GM18868 (cell line): ENCODE measurements at regions not wholly inside any gene's neighbourhood (a gene's known extent, or its start where the extent isn't known, plus 50 kb on each side); places are given as distances from the start of the nearest gene placed in this dataset.

Source experiments
- ATAC-seq: cut with Tn5 transposase; IDR thresholded peaks from one replicate; pipeline ENCODE4 v1.9.1; 2021; ENCODE audit warnings: mild to moderate bottlenecking, moderate library complexity; ENCODE audit not compliant: unreplicated experiment

DNA sequence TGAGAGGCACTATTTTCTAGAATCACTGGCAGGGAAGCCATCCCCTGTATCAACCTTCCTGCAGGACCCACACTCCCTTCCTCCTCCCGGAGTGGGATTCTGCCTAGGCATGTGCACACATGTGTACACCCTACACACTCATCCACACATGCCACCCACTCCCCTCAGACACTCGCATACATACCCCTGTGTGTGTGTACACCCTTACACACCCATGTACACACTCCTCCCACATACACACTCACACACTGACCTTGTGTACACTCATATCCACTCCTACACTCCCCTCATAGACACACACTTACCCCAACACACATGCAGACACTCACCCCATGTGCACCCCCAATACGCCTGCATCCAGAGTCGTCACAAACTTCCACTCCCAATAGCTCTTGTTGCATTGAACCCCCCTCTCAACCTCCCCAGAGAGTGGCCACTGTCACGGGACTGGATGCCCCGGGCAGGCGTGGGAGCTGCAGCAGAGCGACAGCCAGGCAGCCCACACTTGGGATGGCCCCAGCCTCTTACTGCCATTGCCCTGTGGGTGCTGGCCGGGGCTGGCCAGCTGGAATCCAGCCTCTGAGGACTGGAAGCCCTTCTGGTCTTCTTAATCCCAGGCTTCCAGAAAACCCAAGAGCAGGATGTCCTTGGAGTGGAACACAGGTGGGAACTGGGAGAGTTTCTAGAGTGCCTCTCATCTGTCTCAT is 251.0 kb downstream of the LOXHD1 start:
- no peak for ATAC-seq

DNA sequence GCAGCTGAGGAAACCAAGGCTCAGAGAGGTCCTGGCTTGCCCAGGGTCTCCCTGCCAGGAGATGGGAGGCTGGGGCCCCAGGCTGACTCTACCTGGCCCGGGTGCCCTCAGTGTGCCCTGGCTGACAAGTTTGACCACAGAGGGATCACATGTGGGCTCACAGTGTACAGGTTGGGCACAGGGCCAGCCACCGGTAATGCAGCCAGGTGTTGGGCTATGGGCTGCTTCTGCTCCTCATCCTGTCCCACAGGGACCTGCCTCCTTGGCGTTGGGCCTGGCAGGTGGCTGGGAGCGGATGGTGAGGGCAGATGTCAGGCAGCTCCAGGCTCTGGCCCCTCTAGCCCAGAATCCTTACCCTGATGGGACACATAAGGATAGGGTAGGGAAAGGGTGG is 250.5 kb downstream of the LOXHD1 start:
- no peak for ATAC-seq

DNA sequence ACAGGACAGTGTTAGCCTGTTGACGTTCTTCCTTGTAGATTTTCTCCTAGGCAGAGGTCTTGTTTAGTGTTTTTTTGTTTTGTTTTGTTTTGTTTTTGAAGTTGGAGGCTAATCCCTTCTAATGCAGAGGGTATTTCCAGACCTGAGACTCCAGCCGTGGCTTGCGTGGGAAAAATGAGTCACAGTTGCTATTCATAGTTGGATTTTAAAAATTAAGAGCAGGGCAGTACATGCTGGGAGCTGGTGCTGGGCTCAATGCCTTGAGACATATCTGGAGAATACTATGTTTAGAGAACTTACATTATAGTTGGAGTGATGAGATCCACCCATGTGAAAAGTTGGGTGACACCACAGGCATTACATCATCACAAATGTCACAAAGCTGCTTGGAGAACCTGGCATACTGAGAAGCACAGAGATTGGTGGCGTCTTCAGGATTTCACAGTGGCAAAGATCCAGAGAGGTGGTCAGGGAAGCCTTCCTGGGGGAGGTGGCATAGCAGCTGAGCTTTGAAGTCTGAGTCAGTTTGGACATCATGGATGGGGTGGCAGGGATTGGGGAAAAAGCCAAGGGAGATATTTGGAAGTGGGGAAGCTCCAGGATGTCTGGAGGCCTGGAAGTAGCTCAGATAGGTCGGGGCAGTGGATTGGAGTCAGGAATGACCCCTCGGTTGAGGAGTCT is 249.4 kb downstream of the LOXHD1 start:
- no peak for ATAC-seq

DNA sequence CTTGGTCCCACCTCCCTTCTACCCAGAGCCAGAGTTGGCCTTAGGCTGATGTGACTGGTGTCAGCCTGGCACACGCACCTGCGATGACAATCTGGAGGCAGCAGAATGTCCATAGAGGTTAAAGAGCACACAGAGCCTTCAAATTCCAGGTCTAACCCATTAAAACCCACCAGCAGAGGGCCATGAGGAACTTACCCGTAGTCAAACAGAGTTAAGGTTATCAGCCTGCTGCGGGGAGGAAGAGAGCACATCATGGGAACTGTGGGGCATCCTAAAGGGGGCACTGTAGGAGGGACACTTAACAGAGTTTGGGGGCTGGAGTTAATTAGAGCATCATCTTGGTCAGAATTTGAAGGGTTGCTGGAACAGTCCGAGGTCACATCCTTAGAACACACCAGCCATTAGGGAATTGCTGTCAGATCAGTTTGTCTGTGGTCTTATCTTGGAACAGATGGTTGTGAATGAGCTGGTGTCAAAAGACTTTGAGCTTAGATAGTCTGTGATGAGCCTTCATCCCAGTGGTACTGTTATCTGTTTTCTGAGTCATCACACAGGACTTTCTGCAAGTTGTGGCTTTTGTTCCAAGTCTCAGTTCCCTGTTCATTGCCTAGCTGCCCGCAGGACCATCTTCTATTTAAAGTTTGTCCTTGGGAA is 248.6 kb downstream of the LOXHD1 start:
- ATAC-seq: no peak

DNA sequence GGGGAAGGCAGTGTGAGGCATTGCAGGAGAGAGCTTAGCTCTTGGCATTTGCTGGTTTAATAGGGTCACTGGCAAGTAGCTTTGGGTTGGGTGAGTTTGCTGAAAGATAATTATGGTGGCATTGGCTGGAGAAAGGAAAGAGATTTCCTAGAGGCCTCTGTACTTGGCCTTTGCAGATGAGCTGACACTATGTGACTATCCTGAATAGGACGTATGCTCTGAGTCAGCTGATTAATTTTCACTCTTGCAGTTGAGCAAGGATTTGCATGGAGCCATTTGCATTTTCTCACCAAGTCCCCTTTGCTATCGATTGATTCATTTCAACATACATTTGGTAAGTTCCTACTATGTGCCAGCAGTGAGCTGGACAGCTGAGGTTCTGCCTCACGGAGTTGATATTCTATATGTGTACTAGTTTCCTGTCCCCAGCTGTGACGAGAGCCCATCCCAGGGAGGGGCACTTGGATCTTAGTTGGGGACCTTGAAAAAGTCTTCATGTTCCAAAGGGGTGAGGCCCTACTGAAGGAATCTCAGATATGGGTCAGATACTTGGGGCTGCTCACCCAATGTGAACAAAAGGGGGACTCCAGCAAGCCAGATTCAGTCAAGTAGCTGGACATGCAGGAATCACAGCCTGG is 245.7 kb downstream of the LOXHD1 start:
- ATAC-seq: no peak

DNA sequence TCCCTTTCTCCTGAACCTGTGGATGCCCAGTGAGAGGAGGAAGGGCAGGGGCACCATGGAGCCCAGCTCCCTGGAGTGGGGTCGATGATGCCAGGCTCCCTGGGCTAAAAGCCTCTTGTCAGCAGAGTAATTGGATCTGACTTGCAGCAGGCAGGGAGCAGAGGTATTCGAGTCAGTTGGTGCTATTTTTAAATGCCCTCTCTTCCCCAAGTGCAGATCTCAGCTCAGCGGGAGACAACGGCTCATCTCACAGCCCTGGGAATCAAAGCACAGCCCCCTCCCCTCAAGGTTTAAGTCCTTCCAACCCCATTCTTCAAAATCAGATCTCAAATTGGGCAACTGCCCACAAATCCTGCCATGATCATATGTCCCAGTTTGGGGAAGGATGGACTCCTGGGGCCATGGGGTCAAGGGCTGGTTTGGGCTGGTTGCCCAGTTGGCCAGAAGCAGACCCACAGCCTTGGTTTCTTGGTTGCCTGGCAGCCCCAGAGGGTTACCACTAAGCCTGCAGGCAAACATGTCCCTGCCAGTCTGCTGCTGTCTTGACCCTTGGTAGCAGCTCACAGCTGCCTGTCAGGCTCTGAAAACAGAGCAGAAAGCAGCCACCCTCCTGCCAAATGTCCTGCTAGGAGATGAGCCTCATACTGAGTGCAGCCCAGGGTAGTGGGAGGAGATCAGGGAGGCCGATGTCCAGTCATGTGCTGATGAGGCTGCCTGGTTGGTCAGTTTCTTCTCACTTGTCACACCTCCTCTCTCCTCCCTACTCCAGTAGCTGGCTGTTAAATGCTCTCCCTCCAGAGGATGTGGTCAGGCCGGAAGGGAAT is 244.9 kb downstream of the LOXHD1 start:
- no peak for ATAC-seq

DNA sequence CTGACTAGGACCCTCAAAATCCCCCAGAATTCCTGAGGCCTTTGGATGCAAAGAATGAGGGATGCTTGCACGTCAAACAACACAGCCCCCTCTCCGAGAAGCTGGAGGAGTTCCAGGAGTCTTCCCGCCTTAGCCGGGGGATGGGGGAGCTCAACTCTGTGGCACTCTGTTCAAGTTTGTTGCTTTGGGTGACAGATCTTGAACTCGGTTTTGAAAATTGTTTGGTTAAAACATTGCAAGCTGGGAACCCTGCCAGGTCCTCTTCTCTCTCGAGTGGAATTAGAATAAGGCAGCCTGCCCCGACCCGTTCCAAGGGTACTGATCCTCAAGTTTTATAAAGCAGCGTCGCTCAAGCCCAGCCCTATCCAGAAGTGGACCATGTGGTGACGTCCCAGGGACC is 244.1 kb downstream of the LOXHD1 start:
- no peak for ATAC-seq

DNA sequence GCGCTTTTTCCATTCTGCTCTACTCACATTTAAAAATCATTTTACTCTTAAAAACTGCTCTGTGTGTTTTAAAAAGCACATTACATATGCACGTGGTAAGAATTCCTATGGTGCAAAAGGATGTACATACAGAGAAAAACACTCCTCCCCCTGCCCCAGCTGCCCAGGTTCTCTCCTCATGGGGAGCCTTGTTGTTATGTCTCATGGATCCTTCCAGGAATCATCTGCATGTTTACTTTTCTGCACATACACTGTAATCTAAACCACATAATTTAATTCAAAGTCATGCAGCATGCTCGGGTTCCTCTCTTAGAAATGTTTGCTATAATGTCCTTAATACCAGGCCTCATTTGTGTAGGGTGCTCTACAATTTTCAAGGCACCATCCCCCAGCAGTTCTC is 243.3 kb downstream of the LOXHD1 start:
- ATAC-seq: no peak

DNA sequence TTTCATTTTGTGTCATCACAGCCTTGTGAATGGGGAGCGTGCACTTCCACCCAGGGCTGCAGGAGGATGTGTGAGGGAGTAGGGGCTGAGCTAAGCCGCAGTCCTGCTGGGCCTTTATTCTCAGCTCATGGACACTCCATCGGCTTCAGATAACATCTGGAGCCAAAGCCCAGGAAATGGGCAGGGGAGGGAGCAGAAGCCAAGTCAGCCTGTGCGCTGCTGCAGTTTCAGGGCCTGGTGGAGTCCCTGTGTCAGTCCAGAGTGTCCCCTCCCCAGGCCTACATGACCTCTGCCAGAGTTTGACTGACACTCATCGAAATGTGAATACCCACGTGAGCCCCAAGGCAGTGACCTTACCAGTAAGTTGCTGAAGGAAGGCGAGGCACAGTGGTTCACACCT is 242.2 kb downstream of the LOXHD1 start:
- ATAC-seq: no peak

DNA sequence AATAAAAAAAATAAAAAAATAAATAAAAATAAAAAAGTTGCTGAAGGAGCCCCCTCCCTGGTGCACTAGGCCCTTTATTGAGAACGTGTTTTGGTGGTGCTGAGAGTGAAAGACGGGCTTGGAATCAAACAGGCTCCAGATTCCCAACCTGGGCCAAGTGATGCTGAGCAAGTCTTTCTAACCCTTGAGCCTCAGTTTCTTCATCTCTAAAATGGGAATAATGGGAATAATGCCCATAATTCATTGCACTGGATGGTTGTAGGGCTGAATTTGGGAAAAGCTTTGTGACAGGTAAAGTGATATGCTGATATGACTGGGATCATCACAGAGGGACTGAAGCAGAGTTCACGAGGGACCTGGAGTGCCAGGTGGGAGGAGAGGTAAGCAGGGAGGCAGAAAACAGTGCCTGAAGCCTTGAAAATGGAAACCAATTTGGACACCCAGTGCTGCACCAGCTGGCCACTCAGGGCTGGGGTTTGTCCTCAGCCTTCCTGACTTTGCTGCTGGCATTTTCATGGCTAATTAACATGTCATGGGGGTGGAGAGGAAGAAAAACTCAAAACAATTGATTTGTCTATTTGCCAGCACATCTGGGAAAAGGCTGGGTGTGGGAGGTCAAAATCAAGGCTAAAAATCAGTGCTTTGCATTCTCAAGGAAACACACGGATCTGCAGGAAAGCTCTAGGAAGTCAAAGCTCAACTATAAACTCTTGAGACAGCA is 241.3 kb downstream of the LOXHD1 start:
- ATAC-seq: no peak

DNA sequence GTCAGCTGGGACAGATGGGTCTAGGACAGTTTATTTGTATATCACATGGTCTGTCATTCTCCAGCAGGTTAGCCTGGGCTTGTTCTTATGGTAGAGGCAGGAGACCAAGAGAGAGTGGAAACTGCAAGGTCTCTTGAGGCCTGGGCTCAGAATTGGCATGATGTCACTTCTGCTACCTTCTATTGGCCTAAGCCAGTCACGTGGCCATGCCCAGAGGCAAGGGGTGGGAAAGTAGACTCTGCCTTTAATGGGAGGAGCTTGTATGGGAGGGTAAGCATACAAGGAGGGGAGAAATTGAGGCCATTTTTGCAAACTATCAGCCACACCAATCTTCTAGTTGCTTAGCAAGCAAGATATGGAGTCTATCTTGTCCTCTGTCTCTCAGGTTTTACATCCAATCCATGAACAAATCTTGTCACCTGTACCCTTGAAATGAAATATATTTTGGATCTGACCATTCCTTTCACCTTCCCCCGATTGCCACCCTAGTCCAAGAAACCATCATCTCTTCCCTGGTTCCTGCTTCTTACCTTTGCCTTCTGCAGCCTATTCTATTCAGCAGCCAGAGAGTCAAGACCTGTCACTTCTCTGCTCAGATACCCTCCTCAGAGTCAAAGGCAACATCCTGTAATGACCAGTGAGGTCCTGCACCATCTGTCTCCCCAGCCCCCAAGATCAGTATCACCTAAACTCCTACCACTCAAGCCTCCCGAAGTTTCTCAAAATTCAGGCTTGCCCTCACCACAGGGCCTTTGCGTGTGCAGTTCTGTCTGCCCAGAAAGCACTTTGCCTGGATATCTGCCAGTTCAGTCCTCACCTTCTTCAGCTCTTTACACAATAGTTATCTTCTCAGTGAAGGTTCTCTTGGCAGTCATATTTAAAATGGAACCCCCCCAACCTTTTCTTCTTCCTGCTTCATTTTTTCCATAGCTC is 240.0 kb downstream of the LOXHD1 start:
- peak; percentile 76 for ATAC-seq

DNA sequence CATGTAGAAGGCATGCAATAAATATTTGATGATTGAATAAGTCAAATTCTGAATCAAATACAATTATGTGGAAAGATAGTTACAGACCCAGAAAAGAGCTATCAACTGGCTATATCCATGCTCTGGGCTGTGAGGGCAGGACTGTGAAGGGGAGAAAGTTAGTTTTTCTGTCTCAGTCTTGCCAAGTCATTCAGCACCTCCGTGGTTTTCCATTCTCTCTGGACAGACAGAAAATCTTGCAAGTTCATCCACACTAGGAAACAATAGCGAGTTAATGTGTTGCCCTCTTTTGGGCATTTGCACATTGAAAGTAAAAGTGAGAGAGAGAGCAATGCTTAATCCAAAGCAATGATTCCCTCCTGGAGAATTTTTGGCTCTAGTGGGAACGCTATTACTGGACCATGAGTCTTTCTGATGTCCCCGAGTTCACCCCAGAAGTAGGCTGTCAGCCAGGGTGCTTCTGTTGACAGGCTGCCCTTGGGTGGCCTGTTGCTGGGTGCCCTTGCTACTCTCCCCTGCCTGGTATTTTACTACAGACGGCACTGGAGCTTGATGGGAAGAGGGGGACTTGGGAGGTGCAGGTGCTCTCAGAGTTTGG is 238.3 kb downstream of the LOXHD1 start:
- no peak for ATAC-seq

DNA sequence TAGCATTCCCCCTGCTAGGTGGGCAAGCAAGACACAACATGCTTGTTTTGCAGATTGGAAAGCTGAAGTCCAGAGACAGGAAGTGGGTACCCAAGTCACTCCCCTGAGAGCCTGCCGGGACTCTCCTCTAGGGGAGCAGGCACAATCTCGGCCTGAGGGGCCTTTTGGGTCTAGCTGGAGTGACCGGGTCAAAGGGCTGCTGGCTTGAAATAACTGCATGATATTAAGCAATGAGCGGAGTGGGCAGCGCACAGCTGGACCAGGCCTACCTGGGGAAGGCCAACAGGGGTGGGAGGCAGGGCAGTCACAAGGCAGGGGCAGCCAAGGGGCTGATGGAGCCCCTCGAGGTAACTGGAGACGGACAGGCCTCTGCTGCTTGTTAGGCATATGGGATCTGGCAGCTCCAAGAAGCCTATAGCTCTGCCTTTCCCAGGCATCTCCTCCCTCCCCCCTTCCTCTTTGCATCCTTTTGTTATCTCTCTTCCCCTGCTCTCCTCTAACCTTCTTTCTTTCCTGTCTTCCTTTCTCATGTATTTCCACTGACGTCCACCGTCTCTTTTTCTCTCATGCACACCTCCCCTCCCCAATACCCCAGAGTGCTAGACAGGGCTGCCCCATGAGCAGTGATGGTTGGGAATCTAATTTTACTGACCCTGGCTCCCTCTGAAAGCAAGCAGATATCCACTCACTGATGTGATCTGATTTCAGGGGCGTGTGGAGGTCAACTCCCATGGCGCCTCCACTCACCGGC is 237.5 kb downstream of the LOXHD1 start:
- ATAC-seq: no peak

DNA sequence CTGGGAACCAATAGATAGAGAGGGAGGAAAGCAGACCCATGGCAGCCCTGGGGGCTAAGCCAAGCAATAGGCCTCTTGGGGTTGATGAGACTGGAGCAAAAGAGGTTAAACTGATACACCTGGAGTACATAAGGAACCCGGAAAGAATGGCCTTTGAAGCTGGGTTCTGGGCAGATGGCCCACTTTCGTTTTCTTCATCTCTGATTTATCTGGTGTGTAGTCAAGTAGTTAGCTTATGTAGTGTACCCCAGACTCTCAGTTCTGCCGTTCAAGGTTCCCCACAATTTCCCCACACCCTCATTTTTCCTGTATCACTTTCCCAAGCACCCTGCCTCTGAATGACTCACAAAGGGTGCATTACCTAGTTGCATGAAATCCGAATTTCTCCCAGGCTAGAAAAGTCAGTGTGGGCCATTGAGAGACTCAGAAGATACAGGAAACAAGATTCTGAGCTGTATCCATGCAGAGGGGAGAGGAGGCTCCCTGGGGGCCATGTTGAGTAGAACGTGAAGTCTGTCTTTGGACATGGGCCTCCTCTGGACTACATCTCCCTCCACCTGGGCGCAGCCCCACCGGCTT is 235.0 kb downstream of the LOXHD1 start:
- no peak for ATAC-seq

DNA sequence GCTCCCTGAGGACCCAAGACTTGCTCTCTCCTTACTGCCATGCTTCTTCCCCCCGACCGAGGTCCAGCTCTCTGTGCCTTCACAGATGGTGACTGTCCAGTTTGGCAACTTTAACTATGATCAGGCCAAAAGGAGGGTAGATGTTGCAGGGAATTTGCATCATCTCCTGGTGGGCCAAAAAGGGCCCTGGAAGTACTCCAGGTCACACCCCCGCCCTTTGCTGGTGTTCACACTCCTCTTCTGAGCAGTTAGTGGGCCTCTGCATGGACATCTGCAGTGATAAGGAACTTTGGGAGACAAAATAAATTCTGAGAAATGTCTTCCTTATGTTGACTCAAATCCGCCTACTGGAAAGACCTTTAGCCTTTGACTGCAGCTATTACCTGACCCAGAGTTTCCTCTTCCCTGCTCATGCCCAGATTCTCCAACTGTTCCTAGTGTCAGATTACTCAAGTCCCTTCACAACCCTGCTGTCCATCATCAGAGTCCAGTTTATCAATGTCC is 234.4 kb downstream of the LOXHD1 start:
- ATAC-seq: no peak

DNA sequence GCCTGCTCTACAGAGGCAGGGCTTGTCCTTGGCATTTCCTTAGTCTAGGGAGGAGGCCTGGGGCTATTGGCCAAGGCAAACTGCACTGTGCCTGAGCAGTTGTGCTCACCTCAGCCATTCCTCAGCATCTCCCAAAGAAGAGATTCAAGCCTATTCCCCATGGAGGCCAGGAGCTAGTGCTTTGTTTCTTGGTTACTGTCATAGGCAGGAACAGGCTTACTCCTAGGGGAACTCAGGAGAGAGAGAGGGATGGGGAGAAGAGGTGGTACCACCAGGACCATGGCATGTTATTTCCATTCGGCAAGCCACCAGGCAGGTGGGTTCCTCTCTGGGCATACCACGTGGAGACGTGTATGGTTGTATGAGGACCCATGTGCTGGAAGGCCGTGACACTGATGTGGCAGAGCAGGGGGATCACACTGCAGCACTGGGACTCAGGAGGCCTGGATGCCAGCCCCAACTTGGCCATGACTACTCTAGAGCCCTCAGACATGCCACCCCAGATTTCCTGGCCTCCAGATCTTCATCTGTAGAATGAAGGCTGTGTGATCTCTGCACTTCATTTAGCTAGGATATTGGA is 233.7 kb downstream of the LOXHD1 start:
- no peak for ATAC-seq

DNA sequence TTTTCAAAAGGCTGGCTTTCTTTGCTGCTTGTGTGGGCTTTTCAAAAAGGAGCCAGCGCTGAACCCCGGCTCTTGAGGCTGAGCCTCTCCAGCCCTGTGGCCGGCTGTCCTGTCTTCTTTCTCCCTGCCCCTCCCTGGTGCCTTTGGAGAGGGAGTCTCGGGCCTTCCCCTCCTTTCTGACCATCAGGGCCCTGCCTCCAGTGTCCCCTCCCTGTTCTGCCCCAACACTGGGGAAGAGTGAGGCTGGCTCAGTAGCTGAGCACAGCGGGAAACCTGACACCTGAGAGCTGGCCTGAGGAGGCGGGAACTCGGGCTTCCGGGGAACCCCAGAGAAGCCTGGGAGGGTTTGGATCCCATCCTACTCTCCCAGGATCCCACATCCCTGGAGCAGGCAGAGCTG is 232.1 kb downstream of the LOXHD1 start:
- no peak for ATAC-seq
